ENCODE measurements at regions not wholly inside any gene's neighbourhood (a gene's known extent, or its start where the extent isn't known, plus 50 kb on each side); places are given as distances from the start of the nearest gene placed in this dataset.
"Not testable (repeated sequence)": the region's sequence is repeated elsewhere in the genome, so short reads cannot be mapped to it uniquely, and the experiment has no call there.

GRCh38 chr4:132709056-132709455 is 440.0 kb upstream of the PCDH10 start:
- no peak for DNase-seq

- DNase-seq = no peak
These were observed 438.1 kb upstream of the PCDH10 start for GRCh38 chr4:132710971-132711370.

GRCh38 chr4:132737344-132737743 is 411.8 kb upstream of the PCDH10 start:
- DNase-seq = no peak

- DNase-seq = no peak
These were observed 389.8 kb upstream of the PCDH10 start for GRCh38 chr4:132759199-132759780.

- DNase-seq = no peak
These were observed 385.6 kb upstream of the PCDH10 start for GRCh38 chr4:132763465-132763864.

- no peak for DNase-seq
These were observed 381.2 kb upstream of the PCDH10 start for GRCh38 chr4:132767901-132768300.

- no peak for DNase-seq
These were observed 378.3 kb upstream of the PCDH10 start for GRCh38 chr4:132770776-132771175.

GRCh38 chr4:132792310-132792709 is 356.8 kb upstream of the PCDH10 start:
- no peak for DNase-seq

GRCh38 chr4:132797856-132798255 is 351.2 kb upstream of the PCDH10 start:
- no peak for DNase-seq

GRCh38 chr4:132809298-132810032 is 339.6 kb upstream of the PCDH10 start:
- no peak for DNase-seq

- not testable (repeated sequence) for DNase-seq
These were observed 336.0 kb upstream of the PCDH10 start for GRCh38 chr4:132813061-132813460.

GRCh38 chr4:132818091-132818490 is 331.0 kb upstream of the PCDH10 start:
- DNase-seq = no peak

- no peak for DNase-seq
These were observed 325.7 kb upstream of the PCDH10 start for GRCh38 chr4:132823419-132823818.

- no peak for DNase-seq
These were observed 324.3 kb upstream of the PCDH10 start for GRCh38 chr4:132824761-132825160.

GRCh38 chr4:132827522-132827921 is 321.6 kb upstream of the PCDH10 start:
- no peak for DNase-seq

GRCh38 chr4:132838244-132838643 is 310.9 kb upstream of the PCDH10 start:
- DNase-seq = no peak

- no peak for DNase-seq
These were observed 310.0 kb upstream of the PCDH10 start for GRCh38 chr4:132839070-132839469.

GRCh38 chr4:132859929-132860328 is 289.2 kb upstream of the PCDH10 start:
- DNase-seq = no peak

GRCh38 chr4:132860976-132861375 is 288.1 kb upstream of the PCDH10 start:
- no peak for DNase-seq

- DNase-seq = no peak
These were observed 285.5 kb upstream of the PCDH10 start for GRCh38 chr4:132863619-132864018.

GRCh38 chr4:132865458-132865857 is 283.6 kb upstream of the PCDH10 start:
- no peak for DNase-seq

- DNase-seq = no peak
These were observed 283.2 kb upstream of the PCDH10 start for GRCh38 chr4:132865922-132866321.

- DNase-seq = no peak
These were observed 282.5 kb upstream of the PCDH10 start for GRCh38 chr4:132866616-132867015.

- no peak for DNase-seq
These were observed 255.3 kb upstream of the PCDH10 start for GRCh38 chr4:132893787-132894186.

- no peak for DNase-seq
These were observed 247.9 kb upstream of the PCDH10 start for GRCh38 chr4:132901224-132901623.
